Glutamatergic neuron (in vitro differentiated cells): ENCODE measurements at regions not wholly inside any gene's neighbourhood (a gene's known extent, or its start where the extent isn't known, plus 50 kb on each side); places are given as distances from the start of the nearest gene placed in this dataset.
A peak's percentile ranks its signal among the peaks of the same experiment; 100 is the strongest.

Source experiments
- DNase-seq: peaks from one replicate; pipeline ENCODE4 v3.0.0; 2022
- H3K27ac Mint-ChIP-seq: one replicate; pipeline ENCODE4 v1.8.0; 2020; ENCODE audit warnings: mild to moderate bottlenecking, mixed read lengths, inconsistent platforms; ENCODE audit not compliant: unreplicated experiment
- H3K27me3 Mint-ChIP-seq: one replicate; pipeline ENCODE4 v1.8.0; 2020; ENCODE audit warnings: mild to moderate bottlenecking, moderate library complexity, mixed read lengths, inconsistent platforms; ENCODE audit not compliant: unreplicated experiment
- H3K36me3 Mint-ChIP-seq: one replicate; pipeline ENCODE4 v1.8.0; 2020; ENCODE audit warnings: mild to moderate bottlenecking, mixed read lengths, inconsistent platforms; ENCODE audit not compliant: unreplicated experiment
- H3K4me1 Mint-ChIP-seq: one replicate; pipeline ENCODE4 v1.8.0; 2020; ENCODE audit warnings: mild to moderate bottlenecking, low read depth, mixed read lengths, inconsistent platforms; ENCODE audit not compliant: unreplicated experiment
- H3K4me3 Mint-ChIP-seq: one replicate; pipeline ENCODE4 v1.8.0; 2020; ENCODE audit warnings: mild to moderate bottlenecking, mixed read lengths, inconsistent platforms; ENCODE audit not compliant: unreplicated experiment
- H3K9me3 Mint-ChIP-seq: one replicate; pipeline ENCODE4 v1.8.0; 2020; ENCODE audit warnings: mild to moderate bottlenecking, moderate library complexity, mixed read lengths, inconsistent platforms; ENCODE audit not compliant: unreplicated experiment
- TF ChIP-seq, protein P1 (sequence below): fragments of 200-600 bp; sonication (generic); IDR thresholded peaks from one replicate; pipeline ENCODE4 v1.5.0; 2021; ENCODE audit not compliant: partially characterized antibody, unreplicated experiment

DNA sequence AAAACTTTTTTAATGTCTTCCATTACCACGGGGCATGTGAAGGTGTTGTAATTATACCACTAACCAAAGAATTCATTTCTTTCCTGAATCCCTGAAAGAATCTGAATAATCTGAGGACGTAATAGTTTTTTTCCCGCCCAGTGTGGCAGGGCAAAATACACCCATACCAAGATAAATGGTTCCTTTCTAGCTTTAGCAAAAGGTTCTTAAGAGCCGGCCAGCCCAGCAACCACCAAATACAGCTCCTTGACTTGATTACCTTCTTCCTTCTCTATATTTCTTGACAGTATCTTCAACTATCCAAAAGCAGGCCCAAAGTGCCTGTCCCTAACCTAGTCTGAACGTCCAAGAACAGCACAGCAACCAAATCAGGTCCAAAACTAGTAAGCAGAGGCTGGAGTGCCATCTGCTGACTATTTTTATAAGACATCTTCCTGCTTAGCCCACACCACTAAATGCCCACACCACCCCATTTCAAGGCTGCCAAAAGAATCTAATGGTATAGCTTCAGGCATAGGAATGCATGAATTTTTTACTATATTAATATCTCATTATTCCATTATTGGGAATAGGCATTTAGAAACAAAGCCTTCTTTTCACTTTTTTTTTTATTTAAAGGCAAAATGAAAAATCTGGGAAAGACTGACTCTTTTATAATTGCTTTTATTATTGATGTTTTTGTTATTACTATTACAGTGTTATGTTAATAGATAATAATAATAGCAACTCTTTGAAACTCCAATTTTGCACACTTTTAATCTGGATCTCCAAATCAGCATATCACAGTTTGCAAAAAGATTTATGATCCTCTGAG is 524.4 kb downstream of the MED13L start:
- H3K4me3 Mint-ChIP-seq: no peak overlapping the region
- H3K4me1 Mint-ChIP-seq: peaks cover 5% of the 10 kb centered on the region
- no peak overlapping the region for H3K27ac Mint-ChIP-seq
- H3K27me3 Mint-ChIP-seq: no peaks in the 10 kb centered on the region
- DNase-seq: peak; percentile 17
- TF ChIP-seq, protein P1, sequence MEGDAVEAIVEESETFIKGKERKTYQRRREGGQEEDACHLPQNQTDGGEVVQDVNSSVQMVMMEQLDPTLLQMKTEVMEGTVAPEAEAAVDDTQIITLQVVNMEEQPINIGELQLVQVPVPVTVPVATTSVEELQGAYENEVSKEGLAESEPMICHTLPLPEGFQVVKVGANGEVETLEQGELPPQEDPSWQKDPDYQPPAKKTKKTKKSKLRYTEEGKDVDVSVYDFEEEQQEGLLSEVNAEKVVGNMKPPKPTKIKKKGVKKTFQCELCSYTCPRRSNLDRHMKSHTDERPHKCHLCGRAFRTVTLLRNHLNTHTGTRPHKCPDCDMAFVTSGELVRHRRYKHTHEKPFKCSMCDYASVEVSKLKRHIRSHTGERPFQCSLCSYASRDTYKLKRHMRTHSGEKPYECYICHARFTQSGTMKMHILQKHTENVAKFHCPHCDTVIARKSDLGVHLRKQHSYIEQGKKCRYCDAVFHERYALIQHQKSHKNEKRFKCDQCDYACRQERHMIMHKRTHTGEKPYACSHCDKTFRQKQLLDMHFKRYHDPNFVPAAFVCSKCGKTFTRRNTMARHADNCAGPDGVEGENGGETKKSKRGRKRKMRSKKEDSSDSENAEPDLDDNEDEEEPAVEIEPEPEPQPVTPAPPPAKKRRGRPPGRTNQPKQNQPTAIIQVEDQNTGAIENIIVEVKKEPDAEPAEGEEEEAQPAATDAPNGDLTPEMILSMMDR: peak; percentile 20
- no peaks in the 10 kb centered on the region for H3K9me3 Mint-ChIP-seq
- no peaks in the 10 kb centered on the region for H3K36me3 Mint-ChIP-seq

DNA sequence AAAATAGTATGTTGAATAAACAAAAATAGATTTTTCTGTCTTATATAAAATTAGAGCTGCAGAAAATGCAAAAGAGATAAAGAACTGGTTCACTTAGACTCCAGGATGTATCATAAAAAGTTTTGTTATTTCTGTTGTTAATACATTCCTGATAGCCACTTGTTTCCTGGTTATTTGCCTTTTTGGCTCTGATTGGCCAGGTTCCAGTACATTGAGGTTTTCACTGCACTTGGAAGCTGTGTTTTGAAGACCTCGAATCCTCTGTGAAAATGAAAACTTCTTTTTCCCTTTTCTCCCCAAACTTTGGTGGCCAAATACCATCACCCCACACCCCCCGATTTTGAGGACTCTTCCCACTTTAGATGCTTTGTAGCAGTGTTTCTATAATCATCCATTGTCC is 525.3 kb downstream of the MED13L start:
- H3K4me3 Mint-ChIP-seq: no peak overlapping the region
- H3K27me3 Mint-ChIP-seq: no peaks in the 10 kb centered on the region
- peaks cover 5% of the 10 kb centered on the region for H3K4me1 Mint-ChIP-seq
- H3K9me3 Mint-ChIP-seq: no peaks in the 10 kb centered on the region
- TF ChIP-seq, protein P1: no peak
- no peak overlapping the region for H3K27ac Mint-ChIP-seq
- no peak for DNase-seq
- no peaks in the 10 kb centered on the region for H3K36me3 Mint-ChIP-seq

DNA sequence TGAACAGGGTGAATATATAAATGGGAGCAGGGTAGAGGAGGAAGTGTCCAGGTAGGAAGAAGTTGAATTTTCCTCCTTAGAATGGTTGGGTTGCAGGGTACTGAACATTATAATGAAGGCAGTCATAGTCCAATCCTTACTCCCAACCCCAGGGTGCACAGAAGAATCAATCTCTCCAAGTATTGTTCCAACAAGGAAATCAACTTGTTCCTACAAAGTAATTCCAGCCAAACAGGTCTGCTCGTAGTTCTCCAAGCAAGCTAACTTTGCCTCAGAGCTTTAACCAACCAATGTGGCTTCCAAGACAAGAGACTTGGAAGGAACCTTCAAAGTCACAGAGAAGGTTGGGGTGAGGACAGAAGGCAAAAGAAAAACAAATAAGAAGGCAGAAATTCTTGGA is 527.2 kb downstream of the MED13L start:
- no peaks in the 10 kb centered on the region for H3K27me3 Mint-ChIP-seq
- no peaks in the 10 kb centered on the region for H3K36me3 Mint-ChIP-seq
- TF ChIP-seq, protein P1: no peak
- no peak for DNase-seq
- no peak overlapping the region for H3K4me3 Mint-ChIP-seq
- no peak overlapping the region for H3K27ac Mint-ChIP-seq
- peaks cover 3% of the 10 kb centered on the region for H3K4me1 Mint-ChIP-seq
- no peaks in the 10 kb centered on the region for H3K9me3 Mint-ChIP-seq

DNA sequence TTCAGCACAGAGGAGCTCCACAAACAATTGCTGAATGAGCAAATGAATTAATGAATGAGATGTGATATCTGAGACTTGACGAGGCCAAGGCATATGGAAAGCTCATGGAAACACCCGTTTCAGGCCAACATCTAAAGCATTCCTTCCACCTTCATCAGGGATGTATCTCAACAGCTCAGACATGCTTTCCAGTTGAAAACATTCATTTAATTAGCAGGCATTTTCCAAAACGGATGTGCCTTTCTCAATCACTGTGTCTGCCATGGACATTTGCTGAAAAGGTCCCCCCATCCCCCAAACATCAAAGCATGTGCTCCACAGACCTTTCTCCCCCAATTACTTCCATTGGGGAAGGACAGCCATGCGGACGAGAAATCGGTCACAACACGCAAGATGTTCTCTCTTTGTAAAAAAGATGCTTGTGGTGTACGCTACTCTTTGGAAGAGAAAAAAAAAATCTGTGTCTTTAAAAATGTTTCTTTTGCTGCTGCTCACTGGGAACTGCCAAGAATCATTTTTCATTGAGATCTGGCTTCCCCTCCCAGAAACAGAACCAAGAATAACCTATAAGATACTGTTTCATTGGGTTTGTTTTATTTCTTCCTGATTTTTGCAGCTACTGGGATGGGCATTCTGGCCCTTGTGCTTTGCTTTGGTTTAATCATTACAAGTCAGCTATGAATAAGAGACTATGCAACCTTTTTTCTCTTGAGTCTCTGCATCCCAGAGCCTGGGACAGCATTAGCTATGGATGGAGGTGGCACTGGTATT is 528.2 kb downstream of the MED13L start:
- no peaks in the 10 kb centered on the region for H3K27me3 Mint-ChIP-seq
- no peak overlapping the region for H3K4me3 Mint-ChIP-seq
- H3K9me3 Mint-ChIP-seq: no peaks in the 10 kb centered on the region
- DNase-seq: no peak
- no peaks in the 10 kb centered on the region for H3K36me3 Mint-ChIP-seq
- H3K27ac Mint-ChIP-seq: no peak overlapping the region
- TF ChIP-seq, protein P1: no peak
- no peaks in the 10 kb centered on the region for H3K4me1 Mint-ChIP-seq
